Ovary (tissue), 7 donors: ENCODE measurements at regions not wholly inside any gene's neighbourhood (a gene's known extent, or its start where the extent isn't known, plus 50 kb on each side); places are given as distances from the start of the nearest gene placed in this dataset.

Experiments used
- DNase-seq, 5 donors: peaks; one replicate each; pipeline ENCODE4 v3.0.0-alpha.2; 2019 to 2020
- H3K27ac ChIP-seq, 2 donors: fragments of 200-600 bp; one replicate each; pipeline versions ENCODE4 v1.5.1 to v1.8.0; 2019 to 2022
- H3K27me3 ChIP-seq: fragments of 200-600 bp; one replicate; pipeline ENCODE4 v1.8.0; 2022
- H3K36me3 ChIP-seq: fragments of 200-600 bp; sonication (generic); one replicate; pipeline ENCODE4 v1.5.1; 2019
- H3K4me1 ChIP-seq: one replicate; pipeline ENCODE4 v1.8.1; 2013; ENCODE audit warnings: mild to moderate bottlenecking, moderate library complexity; ENCODE audit not compliant: insufficient read depth
- H3K4me3 ChIP-seq: fragments of 200-600 bp; sonication (generic); one replicate; pipeline ENCODE4 v1.5.1; 2017
- H3K9me3 ChIP-seq, 2 donors: fragments of 200-600 bp in 1 of 2; sonication (generic) in 1 of 2; one replicate each; pipeline versions ENCODE4 v1.5.1 to v1.8.1; 2013 to 2019; ENCODE audit warnings: mild to moderate bottlenecking in 1 of 2, moderate library complexity in 1 of 2
- EP300 ChIP-seq: sonication (generic); formaldehyde crosslinking; IDR thresholded peaks from one replicate; pipeline ENCODE4 v1.6.1; 2017; ENCODE audit warnings: antibody characterized with exemption
- POLR2A ChIP-seq: fragments of 450-650 bp; IDR thresholded peaks from one replicate; pipeline ENCODE4 v1.6.1; 2017; ENCODE audit warnings: antibody characterized with exemption, mild to moderate bottlenecking, moderate library complexity
- WGBS, 3 donors: extraction: QIAGEN DNeasy Blood & Tissue Kit in 1 of 3; methylation state at CpG; one replicate each; pipeline versions ENCODE4 v1.1.5 to v1.1.7; 2013 to 2017; 5-methylcytosine and 5-hydroxymethylcytosine counted together
- intact Hi-C, 4 donors: fragments of 100-400 bp; cut with DNase I; formaldehyde crosslinking; loops; one replicate each; pipeline versions ENCODE4 v1.11.0 to v1.15.1; 2022 to 2023
- TF ChIP-seq, protein P1 (sequence below), 3 donors: fragments of 450-650 bp in 2 of 3; fragments of 200-600 bp in 1 of 3; IDR thresholded peaks; one replicate each; pipeline versions ENCODE4 v1.5.1 to v1.8.0; 2016 to 2022; ENCODE audit warnings: antibody characterized with exemption in 3 of 3, mild to moderate bottlenecking in 1 of 3
- donor health status: DM: no; HTN: no; CAD: no; lungs with moderate emphysema.
- donor health status: DM: no; HTN: no; CAD: no.
- donor health status: Bipolar disorder and iron deficiency.
- donor health status: DM: no; HTN: no; CAD: no.
- donor health status: DM: yes; HTN: yes; CAD: no.

DNA sequence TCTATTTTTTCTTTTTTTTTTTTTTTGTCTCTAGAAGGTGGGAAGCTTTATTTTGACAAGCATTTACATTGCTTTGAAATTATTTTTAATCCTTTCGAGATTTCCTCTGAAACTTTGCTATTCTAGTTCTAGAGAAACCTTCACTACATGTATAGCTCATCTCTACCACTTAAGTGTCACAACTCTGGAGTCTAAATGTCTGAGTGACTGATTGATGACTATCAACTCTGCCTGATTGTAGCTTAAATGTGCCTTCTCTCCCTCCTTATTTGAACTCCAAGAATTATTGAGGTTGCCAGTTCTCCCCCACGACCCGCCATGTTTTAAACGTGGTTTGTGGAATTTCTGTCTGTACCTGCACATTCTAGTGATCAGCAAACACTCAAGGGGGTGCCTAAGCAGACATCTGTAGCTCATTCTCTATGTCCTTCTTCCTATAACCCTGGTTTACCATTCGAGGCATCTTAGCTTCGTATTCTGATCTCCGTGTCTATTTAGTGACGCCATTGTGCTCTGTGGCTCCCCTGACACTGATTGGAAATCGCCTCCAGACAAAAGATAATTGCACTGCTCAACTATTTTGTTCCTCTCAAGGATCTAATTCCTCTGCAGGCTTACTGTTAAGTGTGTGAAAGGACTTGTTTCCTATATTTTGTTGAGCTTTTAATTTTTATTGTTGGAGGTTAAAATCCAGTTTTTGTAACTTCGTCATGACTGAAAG lies 1570.6 kb downstream of the BRINP3 start:
- intact Hi-C loops = no loop called here
- TF ChIP-seq EP300 = no peak
- TF ChIP-seq, protein P1, sequence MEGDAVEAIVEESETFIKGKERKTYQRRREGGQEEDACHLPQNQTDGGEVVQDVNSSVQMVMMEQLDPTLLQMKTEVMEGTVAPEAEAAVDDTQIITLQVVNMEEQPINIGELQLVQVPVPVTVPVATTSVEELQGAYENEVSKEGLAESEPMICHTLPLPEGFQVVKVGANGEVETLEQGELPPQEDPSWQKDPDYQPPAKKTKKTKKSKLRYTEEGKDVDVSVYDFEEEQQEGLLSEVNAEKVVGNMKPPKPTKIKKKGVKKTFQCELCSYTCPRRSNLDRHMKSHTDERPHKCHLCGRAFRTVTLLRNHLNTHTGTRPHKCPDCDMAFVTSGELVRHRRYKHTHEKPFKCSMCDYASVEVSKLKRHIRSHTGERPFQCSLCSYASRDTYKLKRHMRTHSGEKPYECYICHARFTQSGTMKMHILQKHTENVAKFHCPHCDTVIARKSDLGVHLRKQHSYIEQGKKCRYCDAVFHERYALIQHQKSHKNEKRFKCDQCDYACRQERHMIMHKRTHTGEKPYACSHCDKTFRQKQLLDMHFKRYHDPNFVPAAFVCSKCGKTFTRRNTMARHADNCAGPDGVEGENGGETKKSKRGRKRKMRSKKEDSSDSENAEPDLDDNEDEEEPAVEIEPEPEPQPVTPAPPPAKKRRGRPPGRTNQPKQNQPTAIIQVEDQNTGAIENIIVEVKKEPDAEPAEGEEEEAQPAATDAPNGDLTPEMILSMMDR (IDR thresholded peaks at IDR 0.05) = no peak
- no peak for TF ChIP-seq POLR2A
- WGBS, 3 donors = 86 to 91% (median 88%) methylated on average over 10 of the region's 10 CpGs
- Histone ChIP-seq H3K36me3 (no peaks in the 10 kb centered on the region), H3K27me3 (no peaks in the 10 kb centered on the region), H3K4me3 (no peak overlapping the region), H3K9me3 (no peaks in the 10 kb centered on the region), H3K27ac (no peak overlapping the region), H3K4me1 (no peaks in the 10 kb centered on the region)
- no peak for DNase-seq

DNA sequence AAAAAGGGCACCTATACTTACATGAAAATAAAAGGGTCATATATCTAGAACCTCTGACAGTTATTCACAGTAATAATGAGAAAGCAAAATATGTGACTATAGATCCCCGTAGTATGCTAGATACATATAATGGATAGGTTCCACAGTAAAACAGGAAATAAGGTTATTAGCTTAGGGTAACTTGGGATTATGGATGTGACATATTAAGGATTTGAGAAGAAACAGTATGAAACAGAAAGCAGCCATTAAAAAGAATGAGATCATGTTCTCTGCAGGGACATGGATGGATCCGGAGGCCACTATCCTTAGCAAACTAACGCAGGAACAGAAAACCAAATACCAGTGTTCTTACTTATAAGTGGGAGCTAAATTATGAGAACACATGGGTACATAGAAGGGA lies 1547.3 kb downstream of the BRINP3 start:
- no peak overlapping the region for H3K4me3 ChIP-seq
- no peaks in the 10 kb centered on the region for H3K9me3 ChIP-seq
- H3K4me1 ChIP-seq = no peaks in the 10 kb centered on the region
- intact Hi-C loops = no loop called here
- no peak for DNase-seq
- no peaks in the 10 kb centered on the region for H3K27me3 ChIP-seq
- no peak for TF ChIP-seq EP300
- TF ChIP-seq, protein P1 (IDR thresholded peaks at IDR 0.05) = no peak
- TF ChIP-seq POLR2A = no peak
- 89 to 92% (median 90%) methylated on average over 3 of the region's 3 CpGs for WGBS, 3 donors
- no peaks in the 10 kb centered on the region for H3K36me3 ChIP-seq
- no peak overlapping the region for H3K27ac ChIP-seq

DNA sequence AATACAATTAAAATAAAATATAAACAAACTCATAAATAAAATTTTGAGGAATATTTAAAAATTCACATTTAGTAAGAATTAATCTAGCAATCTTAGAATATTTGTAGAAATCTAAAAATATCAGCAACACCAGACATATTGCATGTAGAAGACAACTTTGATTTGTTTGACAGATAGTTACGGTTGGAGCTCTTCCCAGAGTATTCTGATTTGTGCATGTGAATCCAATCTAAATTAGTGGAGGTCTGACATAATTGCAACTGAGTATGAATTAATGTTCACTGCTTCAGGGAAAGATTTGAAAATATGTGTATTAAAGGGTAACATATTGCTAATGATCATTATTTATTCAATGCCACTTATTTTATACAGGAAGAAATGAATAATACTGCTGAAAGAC lies 1546.2 kb downstream of the BRINP3 start:
- DNase-seq = no peak
- 79 to 88% (median 82%) methylated on average over 1 of the region's 1 CpG for WGBS, 3 donors
- H3K36me3 ChIP-seq = no peaks in the 10 kb centered on the region
- no peak for TF ChIP-seq EP300
- no peak for TF ChIP-seq POLR2A
- TF ChIP-seq, protein P1 (IDR thresholded peaks at IDR 0.05) = no peak
- no peaks in the 10 kb centered on the region for H3K27me3 ChIP-seq
- no peak overlapping the region for H3K27ac ChIP-seq
- intact Hi-C loops = no loop called here
- H3K4me3 ChIP-seq = no peak overlapping the region
- no peaks in the 10 kb centered on the region for H3K4me1 ChIP-seq
- no peaks in the 10 kb centered on the region for H3K9me3 ChIP-seq

DNA sequence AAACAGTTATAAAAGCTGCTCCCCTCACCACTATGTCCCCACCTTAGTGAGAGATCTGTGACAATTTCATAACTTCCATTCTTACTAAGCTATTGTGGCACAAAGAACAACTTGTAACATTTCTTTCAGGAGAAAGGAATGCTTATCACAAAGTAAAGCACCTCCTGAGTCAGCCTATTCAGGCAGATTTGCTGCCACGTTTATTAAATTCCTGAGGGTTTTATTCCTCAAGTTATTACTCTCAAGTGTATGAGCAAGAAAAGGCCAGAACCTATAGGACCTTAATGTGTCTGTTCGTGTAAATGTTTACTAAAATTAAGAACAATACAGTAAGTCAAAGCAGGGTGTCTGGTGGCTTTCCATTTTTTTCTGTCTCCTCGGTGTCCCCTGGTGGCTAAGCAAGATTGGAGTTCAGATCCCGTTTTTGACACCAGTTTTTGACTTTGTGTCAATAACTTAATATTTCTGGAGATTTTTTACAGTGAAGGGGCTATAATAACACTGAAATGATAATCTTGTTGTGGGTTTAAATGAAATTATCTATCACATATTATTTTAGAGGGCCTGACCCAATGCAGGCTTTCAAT lies 1539.6 kb downstream of the BRINP3 start:
- Histone ChIP-seq H3K9me3 (no peaks in the 10 kb centered on the region), H3K27ac (no peak overlapping the region), H3K36me3 (no peaks in the 10 kb centered on the region), H3K4me3 (no peak overlapping the region), H3K27me3 (no peaks in the 10 kb centered on the region), H3K4me1 (no peaks in the 10 kb centered on the region)
- WGBS, 3 donors = 46 to 51% (median 48%) methylated on average over 4 of the region's 4 CpGs
- no peak for DNase-seq
- intact Hi-C loops = no loop called here
- TF ChIP-seq EP300 (no peak), POLR2A (no peak)
- TF ChIP-seq, protein P1 (IDR thresholded peaks at IDR 0.05) = no peak
